Astrocyte of the spinal cord (primary cell): ENCODE measurements at regions not wholly inside any gene's neighbourhood (a gene's known extent, or its start where the extent isn't known, plus 50 kb on each side); places are given as distances from the start of the nearest gene placed in this dataset.

ENCODE experiments used
- DNase-seq: peaks from one replicate; pipeline ENCODE4 v3.0.0; 2011; ENCODE audit warnings: low read depth, low spot score
- H3K4me3 ChIP-seq: 2 replicates; pipeline ENCODE4 v1.5.1; 2011; ENCODE audit warnings: low read depth, mild to moderate bottlenecking, low read length, moderate library complexity
- CTCF ChIP-seq: IDR thresholded peaks from 2 replicates; pipeline ENCODE4 v1.5.1; 2012; ENCODE audit warnings: low read depth, mild to moderate bottlenecking, low read length, inconsistent platforms
- in situ Hi-C: cut with HindIII; loops from 2 replicates; pipeline ENCODE4 v1.10.0; 2017; ENCODE audit warnings: low sequenced_read_pairs

- no peak for DNase-seq
- no peak overlapping the region for H3K4me3 ChIP-seq
- in situ Hi-C loops, result no loop called here
- no peak for TF ChIP-seq CTCF
Observed at GRCh38 chr5:99639905-99640304, 711.1 kb upstream of the CHD1 start.

GRCh38 chr5:99636663-99637062 lies 707.9 kb upstream of the CHD1 start:
- DNase-seq, result no peak
- TF ChIP-seq CTCF, result no peak
- in situ Hi-C loops, result no loop called here
- H3K4me3 ChIP-seq, result no peak overlapping the region

- no peak for DNase-seq
- in situ Hi-C loops, result no loop called here
- no peak overlapping the region for H3K4me3 ChIP-seq
- no peak for TF ChIP-seq CTCF
Observed at GRCh38 chr5:99621772-99622681, 693.2 kb upstream of the CHD1 start.

GRCh38 chr5:99617335-99617734 lies 688.5 kb upstream of the CHD1 start:
- no peak for TF ChIP-seq CTCF
- in situ Hi-C loops, result no loop called here
- no peak for DNase-seq
- no peak overlapping the region for H3K4me3 ChIP-seq

GRCh38 chr5:99614888-99615287 lies 686.1 kb upstream of the CHD1 start:
- no peak for DNase-seq
- no peak overlapping the region for H3K4me3 ChIP-seq
- in situ Hi-C loops, result no loop called here
- TF ChIP-seq CTCF, result no peak

- DNase-seq, result no peak
- in situ Hi-C loops, result no loop called here
- H3K4me3 ChIP-seq, result no peak overlapping the region
- no peak for TF ChIP-seq CTCF
Observed at GRCh38 chr5:99607124-99607523, 678.3 kb upstream of the CHD1 start.

- no peak overlapping the region for H3K4me3 ChIP-seq
- DNase-seq, result no peak
- in situ Hi-C loops, result no loop called here
- TF ChIP-seq CTCF, result no peak
Observed at GRCh38 chr5:99605904-99606303, 677.1 kb upstream of the CHD1 start.
